HG03159 (cell line): ENCODE measurements at regions not wholly inside any gene's neighbourhood (a gene's known extent, or its start where the extent isn't known, plus 50 kb on each side); places are given as distances from the start of the nearest gene placed in this dataset.
"Not testable (repeated sequence)": the region's sequence is repeated elsewhere in the genome, so short reads cannot be mapped to it uniquely, and the experiment has no call there.

ENCODE experiments used
- ATAC-seq: cut with Tn5 transposase; IDR thresholded peaks from one replicate; pipeline ENCODE4 v1.9.1; 2021; ENCODE audit warnings: mild to moderate bottlenecking, moderate library complexity; ENCODE audit not compliant: unreplicated experiment

DNA sequence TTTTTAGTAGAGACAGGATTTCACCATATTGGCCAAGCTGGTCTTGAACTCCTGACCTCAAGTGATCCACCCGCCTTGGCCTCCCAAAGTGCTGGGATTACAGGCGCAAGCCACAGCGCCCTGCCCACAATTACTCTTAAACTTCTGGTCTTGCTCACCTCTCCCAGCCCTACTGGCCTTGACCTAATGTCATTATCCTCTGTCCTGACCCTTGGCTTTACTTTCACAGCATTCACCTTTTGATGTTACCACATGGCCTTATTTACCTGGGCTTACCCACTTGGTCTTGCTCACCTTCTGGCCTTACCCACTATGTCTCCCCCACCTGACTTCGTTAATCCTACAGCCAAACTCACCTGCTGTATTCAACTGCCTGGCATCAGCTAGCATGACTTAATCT is 105.9 kb downstream of the IL12A start:
- no peak for ATAC-seq

DNA sequence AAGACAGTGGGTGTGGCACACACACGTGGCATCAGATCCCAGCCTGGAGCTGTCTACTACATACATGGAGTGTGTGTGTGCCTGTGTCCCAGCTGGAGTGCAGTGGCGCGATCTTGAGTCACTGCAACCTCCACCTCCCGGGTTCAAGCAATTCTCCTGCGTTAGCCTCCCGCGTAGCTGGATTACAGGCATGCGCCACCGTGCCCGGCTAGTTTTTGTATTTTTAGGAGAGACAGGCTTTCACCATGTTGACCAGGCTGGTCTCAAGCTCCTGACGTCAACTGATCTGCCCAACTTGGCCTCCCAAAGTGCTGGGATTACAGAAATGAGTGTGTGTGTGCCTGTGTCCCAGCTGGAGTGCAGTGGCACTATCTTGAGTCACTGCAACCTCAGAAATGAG is 108.8 kb downstream of the IL12A start:
- ATAC-seq: no peak

DNA sequence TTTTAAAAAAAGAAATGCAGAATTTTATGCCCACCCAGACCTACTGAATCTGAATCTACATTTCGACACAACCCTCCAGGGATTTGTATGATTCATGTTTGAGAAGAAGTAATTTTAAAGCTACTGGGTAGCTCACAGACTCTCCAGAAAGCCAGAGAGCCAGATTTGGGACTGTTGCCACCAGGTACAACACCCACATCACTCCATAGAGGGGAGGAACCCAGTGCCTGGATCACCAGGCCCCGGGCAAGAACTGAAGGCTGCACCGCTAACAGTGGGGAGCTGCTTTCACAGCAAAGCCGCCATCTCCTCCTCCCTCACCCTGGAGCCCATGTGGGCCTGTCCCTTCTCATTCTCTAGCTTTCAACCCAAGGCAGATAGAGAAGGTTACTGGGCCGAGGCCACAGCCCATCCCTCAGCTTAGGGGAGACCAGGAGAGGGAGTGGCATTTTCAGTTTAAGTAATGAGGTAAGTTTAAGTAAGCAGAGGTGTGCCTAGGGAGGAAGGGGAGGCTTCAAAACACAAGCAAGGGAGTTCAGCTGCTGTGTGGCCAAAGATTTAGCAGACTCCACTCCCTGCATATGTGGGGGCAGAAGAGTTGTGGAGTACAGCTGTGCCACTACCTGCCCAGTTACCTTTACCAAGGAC is 109.8 kb downstream of the IL12A start:
- no peak for ATAC-seq

DNA sequence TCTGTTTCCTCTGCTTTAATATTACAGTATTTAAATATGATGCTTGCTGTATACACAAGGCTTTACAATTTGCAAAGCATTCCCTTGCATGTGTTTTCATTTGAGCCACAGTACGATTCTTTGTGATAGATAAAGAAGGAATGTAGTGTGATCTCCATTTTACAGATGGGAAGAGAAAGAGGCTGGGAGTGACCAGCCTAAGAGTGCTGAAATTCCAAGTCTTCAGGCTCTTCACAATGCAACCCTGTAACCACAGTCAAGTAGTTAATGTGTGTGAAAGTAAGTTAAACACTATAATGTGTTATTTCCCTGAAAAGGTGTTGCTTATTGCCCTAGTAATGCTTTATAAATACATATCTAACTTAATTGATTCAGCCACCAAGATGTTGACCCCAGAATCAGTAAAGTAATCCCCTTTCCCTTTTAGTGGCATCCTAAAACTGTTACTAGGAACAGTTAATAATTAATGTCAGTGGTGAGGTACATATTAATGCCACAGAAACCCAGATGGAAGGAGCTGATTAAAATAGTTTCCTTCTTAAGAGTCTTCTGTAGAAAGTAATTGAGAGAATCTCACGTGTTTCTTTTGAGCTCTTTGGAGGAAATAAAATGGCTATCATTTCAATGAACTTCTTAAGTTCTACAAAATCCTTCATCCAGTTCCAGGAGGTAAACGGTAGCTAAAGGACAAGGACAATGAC is 110.4 kb downstream of the IL12A start:
- no peak for ATAC-seq

DNA sequence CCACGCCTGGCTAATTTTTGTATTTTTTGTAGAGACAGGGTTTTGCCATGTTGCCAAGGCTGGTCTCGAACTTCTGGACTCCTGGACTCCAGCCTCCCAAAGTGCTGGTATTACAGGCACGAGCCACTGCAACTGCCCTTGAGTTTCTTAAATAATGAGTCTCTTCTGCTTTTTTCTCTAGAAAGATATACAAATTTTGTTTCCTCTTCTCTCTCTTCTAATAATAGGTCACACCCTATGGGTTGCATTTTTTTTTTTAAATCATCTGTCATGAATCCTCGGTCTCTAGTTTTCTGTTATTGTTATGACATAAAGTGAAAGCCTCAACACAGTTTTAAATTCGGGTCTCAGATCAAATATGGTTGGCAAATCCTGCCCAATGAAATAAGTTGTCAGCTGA is 111.2 kb downstream of the IL12A start:
- peak; percentile 65 for ATAC-seq

DNA sequence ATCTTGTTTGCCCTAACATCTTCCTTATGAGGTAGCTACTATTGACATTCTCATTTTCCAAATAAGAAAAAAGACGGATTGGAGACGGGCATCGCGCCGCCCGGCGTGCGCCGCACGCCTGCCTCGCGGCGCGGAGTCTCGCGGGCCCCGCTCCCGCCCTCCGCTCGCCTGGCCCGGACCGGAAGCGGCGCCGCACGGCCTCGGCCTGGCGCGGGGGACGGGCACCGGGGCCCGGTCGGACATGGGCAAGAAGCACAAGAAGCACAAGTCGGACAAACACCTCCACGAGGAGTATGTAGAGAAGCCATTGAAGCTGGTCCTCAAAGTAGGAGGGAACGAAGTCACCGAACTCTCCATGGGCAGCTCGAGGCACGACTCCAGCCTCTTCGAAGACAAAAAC is 112.0 kb downstream of the IL12A start:
- no peak for ATAC-seq

DNA sequence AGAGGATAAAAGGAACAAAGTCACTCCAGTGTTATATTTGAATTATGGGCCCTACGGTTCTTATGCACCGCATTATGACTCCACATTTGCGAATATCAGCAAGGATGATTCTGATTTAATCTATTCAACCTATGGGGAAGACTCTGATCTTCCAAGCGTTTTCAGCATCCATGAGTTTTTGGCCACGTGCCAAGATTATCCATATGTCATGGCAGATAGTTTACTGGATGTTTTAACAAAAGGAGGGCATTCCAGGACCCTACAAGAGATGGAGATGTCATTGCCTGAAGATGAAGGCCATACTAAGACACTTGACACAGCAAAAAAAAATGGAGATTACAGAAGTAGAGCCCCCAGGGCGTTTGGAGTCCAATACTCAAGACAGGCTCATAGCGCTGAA is 113.4 kb downstream of the IL12A start:
- ATAC-seq: not testable (repeated sequence)

DNA sequence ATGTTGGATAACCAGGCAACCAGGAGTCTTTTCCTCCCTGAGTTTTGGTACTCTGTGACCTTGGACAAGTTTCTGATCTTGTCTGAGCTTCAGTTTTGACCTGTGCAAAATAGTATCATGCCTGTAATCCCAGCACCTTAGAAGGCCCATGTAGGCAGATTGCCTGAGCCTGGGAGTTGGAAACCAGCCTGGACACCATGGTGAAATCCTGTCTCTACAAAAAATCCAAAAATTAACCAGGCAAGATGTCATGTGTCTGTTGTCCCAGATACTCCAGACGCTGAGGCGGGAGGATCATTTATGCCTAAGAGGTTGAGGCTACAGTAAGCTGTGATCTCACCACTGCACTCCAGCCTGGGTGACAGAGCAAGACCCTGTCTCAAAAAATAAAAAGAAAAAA is 114.8 kb downstream of the IL12A start:
- no peak for ATAC-seq

DNA sequence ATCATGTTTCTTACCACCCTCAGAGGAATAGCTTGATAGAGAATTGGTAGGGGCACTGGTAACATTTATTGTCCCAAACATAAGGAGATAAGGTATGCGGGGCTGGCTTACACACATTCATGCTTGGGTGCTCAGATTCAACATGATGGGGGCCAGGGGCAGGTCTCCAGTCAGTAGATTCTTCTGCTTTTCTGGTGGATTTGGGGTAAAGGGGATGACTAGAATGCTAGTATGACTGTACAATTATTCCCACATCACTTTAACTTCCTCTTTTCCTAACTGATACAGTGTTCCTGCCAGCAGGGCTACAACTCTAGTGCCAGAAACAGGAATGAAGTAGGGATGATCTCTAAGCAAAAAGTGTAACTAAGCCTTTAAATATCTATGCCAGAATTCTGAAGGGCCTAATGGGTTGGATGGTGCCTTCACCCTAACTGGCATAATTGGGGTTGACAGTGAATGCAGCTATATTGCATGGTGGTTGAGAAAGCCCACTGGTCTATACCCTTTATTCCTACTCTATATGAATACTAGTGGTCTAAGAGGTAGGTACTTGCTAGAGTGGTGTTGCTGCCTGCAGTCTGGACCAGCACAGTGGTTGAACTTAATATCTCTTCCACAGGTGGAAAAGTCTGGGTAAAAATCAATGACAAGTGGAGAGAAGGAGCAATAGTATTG is 117.4 kb downstream of the IL12A start:
- ATAC-seq: no peak

DNA sequence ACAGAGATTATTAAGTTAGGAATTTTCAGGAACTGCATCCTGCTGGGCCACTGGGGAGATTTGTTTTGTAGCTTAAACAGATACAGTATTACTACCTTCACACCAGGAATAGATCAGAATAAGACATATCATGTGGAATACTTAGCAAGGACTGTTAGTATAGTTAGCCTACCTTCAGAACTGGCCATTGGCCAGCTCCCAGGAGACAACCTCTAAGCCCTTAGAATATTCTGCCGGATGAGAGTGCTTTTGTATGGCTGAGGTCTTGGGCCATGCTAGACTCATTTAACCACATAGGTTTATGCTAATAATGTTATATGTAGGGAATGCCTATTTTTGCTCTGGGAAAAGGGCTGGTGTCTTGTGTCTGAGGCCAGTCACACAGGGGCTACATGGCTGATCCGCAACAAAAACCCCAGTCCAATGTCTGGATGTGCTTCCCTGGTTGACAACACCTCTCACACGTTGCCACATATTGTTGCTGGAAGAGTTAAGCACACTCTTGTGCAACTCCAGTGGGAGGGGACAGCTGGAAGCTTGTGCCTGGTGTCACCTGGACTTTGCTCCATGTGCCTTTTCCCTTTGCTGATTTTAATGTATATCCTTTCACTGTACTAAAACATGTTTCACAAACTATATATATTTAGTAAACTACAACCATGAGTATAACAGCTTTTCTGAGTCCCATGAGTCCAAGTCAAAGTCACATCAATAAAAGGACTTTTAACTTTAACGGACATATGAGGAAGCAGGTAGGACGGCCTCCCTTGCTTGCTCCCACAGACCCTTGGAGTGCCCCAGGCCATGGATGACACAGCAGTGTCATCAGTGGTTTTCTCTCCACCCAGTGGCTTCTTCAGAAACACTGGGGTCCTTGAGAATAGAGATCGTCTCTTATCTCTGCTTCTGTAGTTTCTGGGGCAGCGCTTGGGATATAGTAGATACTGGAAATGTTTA is 118.0 kb upstream of the C3orf80 start:
- ATAC-seq: no peak

DNA sequence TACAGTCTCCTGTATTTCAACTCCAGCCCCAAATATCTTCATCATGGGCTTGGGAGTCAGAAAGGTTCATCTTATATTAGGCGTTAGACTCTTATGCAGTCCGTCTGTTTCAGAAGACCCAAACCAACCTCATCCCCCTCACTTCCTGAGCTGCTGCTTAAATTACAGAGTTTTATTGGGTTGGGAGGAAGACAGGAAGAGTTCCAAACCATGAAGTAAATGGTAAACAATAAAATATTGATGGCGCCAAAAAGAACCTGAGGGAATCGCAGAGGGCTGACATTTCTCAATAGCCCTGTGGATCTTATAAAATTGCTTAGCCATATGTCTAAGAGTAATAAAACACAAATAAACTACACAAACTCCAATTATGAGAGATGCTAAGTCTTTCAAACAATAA is 116.9 kb upstream of the C3orf80 start:
- no peak for ATAC-seq

DNA sequence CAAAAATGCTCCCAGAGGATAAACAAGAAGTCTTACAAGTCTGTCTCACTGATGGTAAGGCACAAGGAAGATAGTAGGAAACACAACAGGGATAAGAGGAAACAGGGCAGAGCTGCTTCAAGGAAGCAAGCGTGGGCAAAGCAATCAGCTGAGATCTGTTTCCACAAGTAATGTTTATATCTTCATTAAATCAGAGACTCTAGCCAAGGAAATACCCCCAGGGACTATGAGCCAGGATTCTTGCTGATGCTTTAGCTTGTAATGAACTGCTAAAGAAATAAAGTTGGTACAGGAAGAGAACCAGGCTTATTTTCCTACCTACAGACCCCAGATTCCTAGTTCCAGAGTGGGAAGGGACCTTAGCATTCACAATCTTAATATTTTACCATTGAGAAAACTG is 112.7 kb upstream of the C3orf80 start:
- no peak for ATAC-seq

DNA sequence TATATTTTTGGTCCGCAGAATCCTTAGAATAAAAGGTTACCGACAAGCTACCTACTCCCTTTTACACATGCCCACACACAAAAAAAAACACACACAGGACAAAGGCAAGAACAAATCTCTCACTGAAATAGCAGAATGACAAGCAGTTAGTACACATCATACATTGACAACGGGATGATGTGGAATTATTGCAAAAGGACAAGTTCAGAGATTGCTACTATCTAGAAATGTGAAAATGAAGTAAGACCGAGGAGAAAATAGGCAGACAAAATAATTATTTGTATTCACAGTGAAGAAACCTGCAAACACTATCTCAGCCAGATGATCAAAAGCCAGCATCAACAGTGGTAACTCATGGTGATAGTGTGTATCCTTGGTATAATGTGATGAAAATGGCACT is 112.2 kb upstream of the C3orf80 start:
- no peak for ATAC-seq

DNA sequence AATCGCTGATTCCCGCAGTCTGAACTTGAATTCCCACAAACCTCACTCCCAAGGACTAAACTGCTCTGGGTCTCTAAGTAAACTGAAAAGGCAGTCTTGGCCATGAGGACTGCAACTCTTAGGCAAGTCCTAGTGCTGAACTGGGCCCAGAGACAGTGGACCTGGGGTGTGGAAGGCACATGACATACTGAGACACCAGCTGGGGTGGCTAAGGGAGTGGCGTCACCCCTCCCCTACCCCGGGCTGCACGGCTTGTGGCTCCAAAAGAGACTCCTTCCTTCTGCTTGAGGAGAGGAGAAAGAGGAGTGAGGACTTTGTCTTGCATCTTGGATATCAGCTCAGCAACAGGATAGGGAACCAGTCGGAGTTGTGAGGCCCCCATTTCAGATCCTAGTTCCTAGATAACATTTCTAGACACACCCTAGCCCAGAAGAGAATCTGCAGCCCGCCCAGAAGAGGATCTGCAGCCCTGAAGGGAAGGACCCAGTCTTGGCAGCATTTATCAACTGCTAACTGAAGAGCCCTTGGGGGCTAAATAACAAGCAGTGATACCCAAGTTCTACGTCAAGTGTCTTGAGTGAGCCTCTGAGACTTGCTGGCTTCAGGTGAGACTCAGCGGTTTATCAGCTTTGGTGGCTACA is 110.7 kb upstream of the C3orf80 start:
- no peak for ATAC-seq

DNA sequence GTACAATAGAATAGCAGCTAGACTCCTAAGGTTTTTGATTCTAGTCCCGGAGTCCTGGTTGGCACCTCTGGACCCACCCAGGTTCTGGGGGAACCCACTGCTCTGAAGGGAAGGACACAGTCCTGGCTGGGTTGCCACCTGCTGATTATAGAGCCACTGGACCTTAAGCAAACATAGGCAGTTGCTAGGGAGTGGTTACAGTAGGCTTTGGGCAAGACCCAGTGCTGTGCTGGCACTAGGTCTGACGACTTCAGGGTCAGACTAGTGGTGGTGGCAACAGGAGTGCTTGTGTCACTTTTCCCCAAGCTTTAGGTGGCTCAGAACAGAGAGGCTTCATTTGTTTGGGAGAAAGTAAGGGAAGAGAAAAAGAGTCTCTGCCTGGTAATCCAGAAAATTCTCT is 109.8 kb upstream of the C3orf80 start:
- ATAC-seq: no peak

DNA sequence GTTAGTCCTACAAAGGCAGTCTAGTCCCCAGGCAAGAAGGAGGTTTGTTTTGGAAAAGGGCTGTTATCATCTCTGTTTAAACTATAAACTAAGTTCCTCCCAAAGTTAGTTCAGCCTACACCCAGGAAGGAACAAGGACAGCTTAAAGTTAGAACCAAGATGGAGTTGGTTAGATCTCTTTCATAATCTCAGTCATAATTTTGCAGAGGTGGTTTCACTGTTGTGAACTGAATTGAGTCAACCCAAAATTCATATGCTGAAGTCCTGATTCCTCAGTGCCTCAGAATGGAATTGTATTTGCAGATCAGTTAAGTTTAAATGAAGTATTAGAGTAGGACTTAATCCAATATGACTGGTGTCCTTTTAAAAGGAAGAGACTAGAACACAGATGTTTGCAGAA is 101.0 kb upstream of the C3orf80 start:
- no peak for ATAC-seq

DNA sequence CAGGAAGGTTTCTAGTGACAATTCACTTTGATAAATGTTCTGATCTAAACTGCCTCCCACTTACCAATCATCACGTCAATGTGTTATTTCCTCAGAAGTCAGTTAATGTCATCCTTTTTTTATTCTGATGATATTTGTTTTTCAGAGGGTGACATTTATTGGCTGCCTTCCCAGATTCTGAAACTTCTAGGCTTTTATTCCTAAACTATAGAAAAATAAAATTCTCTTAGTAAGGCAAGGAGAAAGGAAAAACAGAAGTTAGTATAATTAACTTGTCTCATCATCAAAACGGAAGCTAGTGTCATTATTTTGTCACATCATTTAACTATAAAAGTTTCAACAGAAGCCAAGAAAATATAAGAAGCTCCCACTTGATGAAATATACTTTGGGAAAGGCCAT is 100.0 kb upstream of the C3orf80 start:
- no peak for ATAC-seq

DNA sequence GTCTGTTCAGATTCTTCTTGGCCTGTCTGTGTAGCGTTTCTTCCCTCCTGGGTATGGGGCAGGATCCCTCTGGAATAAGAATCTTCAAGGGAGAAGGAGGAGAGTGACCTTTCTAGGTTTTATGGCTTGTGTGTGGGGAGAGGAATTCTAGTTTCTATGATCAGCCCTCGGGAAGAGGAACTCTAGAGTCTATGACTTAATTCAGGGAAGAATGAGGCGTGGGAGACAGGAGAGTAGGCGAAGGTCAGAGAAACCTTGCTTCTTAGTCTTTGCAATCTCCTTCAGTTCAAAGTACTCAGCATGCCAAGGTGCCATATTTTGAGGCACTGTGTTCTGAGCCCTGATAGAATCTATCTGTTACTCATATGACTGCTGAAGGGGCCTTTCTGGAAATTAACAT is 99.2 kb upstream of the C3orf80 start:
- ATAC-seq: no peak

DNA sequence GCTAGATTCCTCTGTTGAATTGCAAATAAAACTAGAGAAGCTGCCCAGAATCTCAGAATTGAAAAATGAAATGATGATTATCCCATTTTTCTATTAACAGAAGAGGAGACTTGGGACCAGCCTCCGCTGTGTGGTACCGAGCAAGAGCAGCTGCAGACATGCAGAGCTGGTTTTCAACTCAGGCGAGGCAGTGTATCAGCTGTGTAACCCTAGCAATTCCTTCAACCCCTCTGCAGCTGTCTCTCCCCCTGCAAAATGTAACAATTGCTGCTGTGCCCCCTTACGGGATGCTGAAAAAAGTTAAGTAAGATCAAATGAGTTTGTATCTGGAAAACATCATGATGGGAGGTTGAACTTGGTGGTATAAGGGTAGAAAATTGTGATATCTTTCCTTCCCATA is 98.5 kb upstream of the C3orf80 start:
- ATAC-seq: no peak

DNA sequence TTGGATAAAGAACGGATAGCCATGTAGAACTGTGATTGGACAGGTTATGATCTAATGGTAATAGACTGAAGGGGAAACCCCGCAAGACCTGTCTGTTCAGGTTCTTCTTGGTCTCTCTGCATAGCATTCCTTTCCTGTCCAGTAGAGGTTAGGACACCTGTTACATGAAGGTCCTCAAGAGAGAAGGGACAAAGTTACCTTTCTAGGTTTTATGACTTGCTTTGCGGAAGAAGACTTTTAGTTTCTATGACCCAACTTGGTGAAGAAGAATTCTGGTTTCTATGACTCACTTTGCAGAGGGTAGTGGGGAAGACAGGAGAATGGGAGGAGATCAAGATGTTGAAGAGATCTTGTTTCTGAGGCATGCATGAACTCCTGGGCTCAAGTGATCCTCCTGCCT is 97.9 kb upstream of the C3orf80 start:
- no peak for ATAC-seq

DNA sequence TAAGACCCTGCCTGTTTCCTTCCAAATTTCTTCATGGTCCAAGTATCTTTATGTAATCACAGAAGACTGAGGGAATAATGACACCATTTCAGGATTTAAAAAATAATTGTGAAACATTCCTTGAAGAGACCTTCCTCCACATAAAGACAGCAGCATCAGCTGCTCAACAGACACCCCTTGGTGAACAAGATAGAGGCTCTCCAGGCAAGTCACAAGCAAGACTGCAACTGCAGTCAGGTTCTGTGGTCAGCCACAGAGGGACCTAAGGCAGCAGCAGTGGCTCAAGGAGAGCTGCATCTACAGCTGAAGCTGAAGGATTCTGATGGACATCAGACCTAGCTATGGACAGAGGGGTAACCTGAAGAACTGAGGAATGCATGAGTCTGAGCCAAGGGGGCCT is 97.2 kb upstream of the C3orf80 start:
- no peak for ATAC-seq
